ENCODE measurements at regions not wholly inside any gene's neighbourhood (a gene's known extent, or its start where the extent isn't known, plus 50 kb on each side); places are given as distances from the start of the nearest gene placed in this dataset.

DNA sequence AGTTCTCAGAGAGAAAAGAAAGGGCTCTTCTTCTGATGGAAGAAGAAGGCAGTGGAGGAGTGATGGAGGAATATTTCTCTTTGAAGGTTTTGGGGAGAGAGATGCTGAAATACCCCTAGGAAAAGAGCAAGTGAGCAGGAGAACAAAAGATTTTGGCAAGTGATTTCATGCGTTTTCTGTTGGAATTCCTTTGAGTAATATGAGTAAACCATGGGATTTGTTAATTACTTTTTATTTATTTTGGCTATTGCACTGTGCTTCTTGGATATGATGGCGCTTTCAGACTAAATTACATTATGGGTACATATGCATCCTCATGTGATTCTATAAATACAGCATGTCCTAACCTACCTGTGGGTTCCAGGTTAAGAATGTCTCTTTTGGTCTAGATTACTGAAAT lies 210.1 kb upstream of the PTGFR start:
- no peaks in the 10 kb centered on the region for H3K9me3 ChIP-seq (ENCODE audit: insufficient read depth, low read length)
- H2AFZ ChIP-seq (ENCODE audit: low read depth, low read length, severe bottlenecking) = no peak overlapping the region
- H4K20me1 ChIP-seq (ENCODE audit: low read depth, low read length) = no peaks in the 10 kb centered on the region
- H3K9ac ChIP-seq (ENCODE audit: low read length) = no peak overlapping the region
- TF ChIP-seq EZH2phosphoT487 (conservative IDR thresholded peaks at IDR 0.05; ENCODE audit: low read length) = no peak
- TF ChIP-seq, protein P1, sequence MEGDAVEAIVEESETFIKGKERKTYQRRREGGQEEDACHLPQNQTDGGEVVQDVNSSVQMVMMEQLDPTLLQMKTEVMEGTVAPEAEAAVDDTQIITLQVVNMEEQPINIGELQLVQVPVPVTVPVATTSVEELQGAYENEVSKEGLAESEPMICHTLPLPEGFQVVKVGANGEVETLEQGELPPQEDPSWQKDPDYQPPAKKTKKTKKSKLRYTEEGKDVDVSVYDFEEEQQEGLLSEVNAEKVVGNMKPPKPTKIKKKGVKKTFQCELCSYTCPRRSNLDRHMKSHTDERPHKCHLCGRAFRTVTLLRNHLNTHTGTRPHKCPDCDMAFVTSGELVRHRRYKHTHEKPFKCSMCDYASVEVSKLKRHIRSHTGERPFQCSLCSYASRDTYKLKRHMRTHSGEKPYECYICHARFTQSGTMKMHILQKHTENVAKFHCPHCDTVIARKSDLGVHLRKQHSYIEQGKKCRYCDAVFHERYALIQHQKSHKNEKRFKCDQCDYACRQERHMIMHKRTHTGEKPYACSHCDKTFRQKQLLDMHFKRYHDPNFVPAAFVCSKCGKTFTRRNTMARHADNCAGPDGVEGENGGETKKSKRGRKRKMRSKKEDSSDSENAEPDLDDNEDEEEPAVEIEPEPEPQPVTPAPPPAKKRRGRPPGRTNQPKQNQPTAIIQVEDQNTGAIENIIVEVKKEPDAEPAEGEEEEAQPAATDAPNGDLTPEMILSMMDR (IDR thresholded peaks at IDR 0.05; ENCODE audit: insufficient read depth, low read length, poor library complexity, severe bottlenecking) = no peak
- H3K4me3 ChIP-seq (ENCODE audit: insufficient read depth, low read length, poor library complexity, severe bottlenecking) = no peak overlapping the region
- no peaks in the 10 kb centered on the region for H3K9me2 ChIP-seq (replicated peaks; ENCODE audit: insufficient read depth, low read length)
- H3K27me3 ChIP-seq (ENCODE audit: low read length) = no peaks in the 10 kb centered on the region
- no peaks in the 10 kb centered on the region for H3F3A ChIP-seq (ENCODE audit: insufficient read depth)
- no peaks in the 10 kb centered on the region for H3K79me2 ChIP-seq (ENCODE audit: insufficient read depth, low read length)
- H3K36me3 ChIP-seq (ENCODE audit: low read length) = no peaks in the 10 kb centered on the region
- H3K27ac ChIP-seq (ENCODE audit: low read depth, low read length) = no peak overlapping the region
- H3K4me2 ChIP-seq (ENCODE audit: low read depth, low read length, poor library complexity, severe bottlenecking) = no peak overlapping the region

DNA sequence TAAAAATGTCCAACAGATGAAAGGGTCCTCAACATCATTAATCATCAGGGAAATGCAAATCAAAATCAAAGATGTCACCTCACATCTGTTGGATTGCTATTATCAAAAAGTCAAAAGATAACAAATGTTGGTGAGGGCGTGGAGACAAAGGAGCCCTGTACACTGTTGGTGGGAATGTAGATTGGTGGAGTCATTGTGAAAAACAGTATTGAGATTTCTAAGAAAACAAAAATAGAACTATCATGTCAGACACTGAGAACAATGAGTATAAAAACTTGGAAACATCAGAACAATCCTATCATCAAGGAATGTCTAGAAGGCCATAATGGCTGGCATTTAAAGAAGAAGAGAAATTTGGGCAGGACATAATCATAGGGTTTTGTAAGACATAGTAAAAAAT lies 209.2 kb upstream of the PTGFR start:
- Histone ChIP-seq H3K27ac (ENCODE audit: low read depth, low read length) (no peak overlapping the region), H3K79me2 (ENCODE audit: insufficient read depth, low read length) (no peaks in the 10 kb centered on the region), H3K9me2 (replicated peaks; ENCODE audit: insufficient read depth, low read length) (no peaks in the 10 kb centered on the region), H3K4me3 (ENCODE audit: insufficient read depth, low read length, poor library complexity, severe bottlenecking) (no peak overlapping the region), H3K4me2 (ENCODE audit: low read depth, low read length, poor library complexity, severe bottlenecking) (no peak overlapping the region), H4K20me1 (ENCODE audit: low read depth, low read length) (no peaks in the 10 kb centered on the region), H3K9me3 (ENCODE audit: insufficient read depth, low read length) (no peaks in the 10 kb centered on the region), H2AFZ (ENCODE audit: low read depth, low read length, severe bottlenecking) (no peak overlapping the region), H3K36me3 (ENCODE audit: low read length) (no peaks in the 10 kb centered on the region), H3F3A (ENCODE audit: insufficient read depth) (no peaks in the 10 kb centered on the region), H3K27me3 (ENCODE audit: low read length) (no peaks in the 10 kb centered on the region), H3K9ac (ENCODE audit: low read length) (no peak overlapping the region)
- TF ChIP-seq, protein P1 (IDR thresholded peaks at IDR 0.05; ENCODE audit: insufficient read depth, low read length, poor library complexity, severe bottlenecking) = no peak
- TF ChIP-seq EZH2phosphoT487 (conservative IDR thresholded peaks at IDR 0.05; ENCODE audit: low read length) = no peak

DNA sequence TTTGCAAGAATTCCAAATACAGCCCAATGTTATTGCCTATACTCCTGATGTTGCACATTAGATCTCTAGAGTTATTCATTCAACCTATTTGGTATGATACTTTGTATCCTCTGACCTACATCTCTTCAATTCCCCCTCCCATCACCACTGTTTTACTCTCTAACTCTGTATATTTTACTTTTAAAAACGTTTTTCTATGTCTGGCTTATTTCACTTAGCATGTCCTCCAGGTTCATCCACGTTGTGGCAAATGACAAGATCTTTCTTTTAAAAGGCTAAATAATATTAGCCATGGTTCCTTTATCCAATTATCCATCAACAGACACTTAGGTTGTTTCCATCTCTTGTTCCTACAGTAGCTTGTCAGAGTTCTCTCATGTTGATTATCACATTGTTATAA lies 207.1 kb upstream of the PTGFR start:
- no peaks in the 10 kb centered on the region for H3K9me2 ChIP-seq (replicated peaks; ENCODE audit: insufficient read depth, low read length)
- TF ChIP-seq, protein P1 (IDR thresholded peaks at IDR 0.05; ENCODE audit: insufficient read depth, low read length, poor library complexity, severe bottlenecking) = no peak
- TF ChIP-seq EZH2phosphoT487 (conservative IDR thresholded peaks at IDR 0.05; ENCODE audit: low read length) = no peak
- H4K20me1 ChIP-seq (ENCODE audit: low read depth, low read length) = no peaks in the 10 kb centered on the region
- H3K79me2 ChIP-seq (ENCODE audit: insufficient read depth, low read length) = no peaks in the 10 kb centered on the region
- H3F3A ChIP-seq (ENCODE audit: insufficient read depth) = no peaks in the 10 kb centered on the region
- no peaks in the 10 kb centered on the region for H3K9me3 ChIP-seq (ENCODE audit: insufficient read depth, low read length)
- H2AFZ ChIP-seq (ENCODE audit: low read depth, low read length, severe bottlenecking) = no peak overlapping the region
- no peak overlapping the region for H3K27ac ChIP-seq (ENCODE audit: low read depth, low read length)
- no peak overlapping the region for H3K9ac ChIP-seq (ENCODE audit: low read length)
- H3K36me3 ChIP-seq (ENCODE audit: low read length) = no peaks in the 10 kb centered on the region
- H3K4me2 ChIP-seq (ENCODE audit: low read depth, low read length, poor library complexity, severe bottlenecking) = no peak overlapping the region
- no peaks in the 10 kb centered on the region for H3K27me3 ChIP-seq (ENCODE audit: low read length)
- no peak overlapping the region for H3K4me3 ChIP-seq (ENCODE audit: insufficient read depth, low read length, poor library complexity, severe bottlenecking)

DNA sequence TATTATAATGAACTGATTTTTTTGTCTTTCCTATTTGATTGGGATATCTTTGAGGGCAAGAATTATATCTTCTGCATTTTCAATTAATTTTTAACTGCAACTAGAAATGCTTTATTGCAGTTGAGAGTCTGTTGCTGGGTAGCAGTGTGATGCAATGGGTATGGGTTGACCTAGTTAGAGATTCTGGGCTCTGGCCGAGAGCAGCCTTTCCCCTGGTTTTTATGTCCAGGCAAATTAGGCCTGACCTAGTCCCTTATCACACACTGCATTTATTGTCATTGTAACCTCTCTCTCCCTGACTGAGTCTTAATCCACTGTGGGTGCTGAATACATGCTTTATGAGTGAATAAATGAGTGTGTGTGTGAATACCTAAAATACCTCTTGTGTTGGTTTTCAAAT lies 206.4 kb upstream of the PTGFR start:
- H3K4me3 ChIP-seq (ENCODE audit: insufficient read depth, low read length, poor library complexity, severe bottlenecking) = no peak overlapping the region
- no peaks in the 10 kb centered on the region for H3K27me3 ChIP-seq (ENCODE audit: low read length)
- H3K36me3 ChIP-seq (ENCODE audit: low read length) = no peaks in the 10 kb centered on the region
- H3K9me3 ChIP-seq (ENCODE audit: insufficient read depth, low read length) = no peaks in the 10 kb centered on the region
- no peaks in the 10 kb centered on the region for H3K9me2 ChIP-seq (replicated peaks; ENCODE audit: insufficient read depth, low read length)
- no peak overlapping the region for H3K27ac ChIP-seq (ENCODE audit: low read depth, low read length)
- no peak overlapping the region for H2AFZ ChIP-seq (ENCODE audit: low read depth, low read length, severe bottlenecking)
- no peak overlapping the region for H3K9ac ChIP-seq (ENCODE audit: low read length)
- no peaks in the 10 kb centered on the region for H4K20me1 ChIP-seq (ENCODE audit: low read depth, low read length)
- H3K79me2 ChIP-seq (ENCODE audit: insufficient read depth, low read length) = no peaks in the 10 kb centered on the region
- TF ChIP-seq EZH2phosphoT487 (conservative IDR thresholded peaks at IDR 0.05; ENCODE audit: low read length) = no peak
- TF ChIP-seq, protein P1 (IDR thresholded peaks at IDR 0.05; ENCODE audit: insufficient read depth, low read length, poor library complexity, severe bottlenecking) = no peak
- no peak overlapping the region for H3K4me2 ChIP-seq (ENCODE audit: low read depth, low read length, poor library complexity, severe bottlenecking)
- H3F3A ChIP-seq (ENCODE audit: insufficient read depth) = no peaks in the 10 kb centered on the region
